ENCODE measurements at regions not wholly inside any gene's neighbourhood (a gene's known extent, or its start where the extent isn't known, plus 50 kb on each side); places are given as distances from the start of the nearest gene placed in this dataset.

DNA sequence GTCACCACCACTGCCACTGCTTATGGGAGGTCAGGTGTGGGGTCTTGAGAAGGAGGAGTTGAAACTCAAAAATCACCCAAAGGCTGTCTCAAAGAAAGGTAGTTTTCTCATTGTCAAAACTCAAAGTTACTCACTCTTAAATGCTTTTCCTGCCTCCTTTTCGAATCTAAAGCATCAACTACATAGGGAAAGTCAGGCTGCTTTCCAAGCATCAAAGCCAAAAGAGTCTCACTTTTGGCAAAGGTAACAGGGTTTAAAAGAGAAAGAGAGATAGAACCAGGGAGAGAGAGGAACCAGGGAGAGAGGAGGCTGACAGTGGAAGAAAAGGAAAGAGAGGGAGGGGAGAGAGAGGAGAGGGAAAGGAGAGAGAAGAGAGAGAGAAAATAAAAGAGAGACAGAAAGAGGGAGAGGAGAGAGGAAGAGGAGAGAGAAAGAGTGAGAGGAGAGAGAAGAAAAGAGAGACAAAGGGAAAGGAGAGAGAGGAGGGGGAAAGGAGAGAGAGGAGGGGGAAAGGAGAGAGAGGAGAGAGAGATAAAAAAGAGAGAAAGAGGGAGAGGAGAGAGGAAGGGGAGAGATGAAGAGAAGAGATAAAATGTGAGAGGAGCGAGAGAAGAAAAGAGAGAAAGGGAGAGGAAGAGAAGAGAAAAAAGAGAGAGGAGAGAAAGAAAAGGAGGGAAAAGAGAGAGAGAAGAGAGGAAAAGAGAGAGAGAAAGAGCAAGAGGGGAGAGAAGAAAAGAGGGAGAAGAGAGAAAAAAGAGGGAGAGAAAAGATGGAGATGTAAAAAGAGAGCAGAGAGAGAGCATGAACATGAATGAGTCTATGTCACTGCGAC lies 262.0 kb upstream of the TSHZ3 start:
- no peak for TF ChIP-seq EP300 (IDR thresholded peaks at IDR 0.05; ENCODE audit: borderline replicate concordance)
- TF ChIP-seq EGR1 (IDR thresholded peaks at IDR 0.05): no peak
- no peak for TF ChIP-seq CEBPB (IDR thresholded peaks at IDR 0.05)
- TF ChIP-seq REST (IDR thresholded peaks at IDR 0.05; ENCODE audit: low read depth): no peak
- no peak for TF ChIP-seq FOXM1 (IDR thresholded peaks at IDR 0.05; ENCODE audit: borderline replicate concordance, low read depth)

- TF ChIP-seq TAF1 (IDR thresholded peaks at IDR 0.05; ENCODE audit: low read depth) (no peak), TEAD4 (IDR thresholded peaks at IDR 0.05) (no peak), YY1 (IDR thresholded peaks at IDR 0.05; ENCODE audit: low read depth) (no peak), CREB1 (IDR thresholded peaks at IDR 0.05; ENCODE audit: low read depth) (no peak), TCF12 (IDR thresholded peaks at IDR 0.05; ENCODE audit: low read depth) (no peak), FOXM1 (IDR thresholded peaks at IDR 0.05; ENCODE audit: borderline replicate concordance, low read depth) (no peak), EGR1 (IDR thresholded peaks at IDR 0.05) (no peak), USF1 (IDR thresholded peaks at IDR 0.05) (no peak), EP300 (IDR thresholded peaks at IDR 0.05; ENCODE audit: borderline replicate concordance) (no peak), REST (IDR thresholded peaks at IDR 0.05; ENCODE audit: low read depth) (no peak), CEBPB (IDR thresholded peaks at IDR 0.05) (no peak), RAD21 (IDR thresholded peaks at IDR 0.05; ENCODE audit: low read depth) (no peak)
- TF ChIP-seq, protein P1, sequence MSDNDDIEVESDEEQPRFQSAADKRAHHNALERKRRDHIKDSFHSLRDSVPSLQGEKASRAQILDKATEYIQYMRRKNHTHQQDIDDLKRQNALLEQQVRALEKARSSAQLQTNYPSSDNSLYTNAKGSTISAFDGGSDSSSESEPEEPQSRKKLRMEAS (IDR thresholded peaks at IDR 0.05): no peak
Observed at GRCh38 chr19:31612873-31613272, 263.6 kb upstream of the TSHZ3 start.

DNA sequence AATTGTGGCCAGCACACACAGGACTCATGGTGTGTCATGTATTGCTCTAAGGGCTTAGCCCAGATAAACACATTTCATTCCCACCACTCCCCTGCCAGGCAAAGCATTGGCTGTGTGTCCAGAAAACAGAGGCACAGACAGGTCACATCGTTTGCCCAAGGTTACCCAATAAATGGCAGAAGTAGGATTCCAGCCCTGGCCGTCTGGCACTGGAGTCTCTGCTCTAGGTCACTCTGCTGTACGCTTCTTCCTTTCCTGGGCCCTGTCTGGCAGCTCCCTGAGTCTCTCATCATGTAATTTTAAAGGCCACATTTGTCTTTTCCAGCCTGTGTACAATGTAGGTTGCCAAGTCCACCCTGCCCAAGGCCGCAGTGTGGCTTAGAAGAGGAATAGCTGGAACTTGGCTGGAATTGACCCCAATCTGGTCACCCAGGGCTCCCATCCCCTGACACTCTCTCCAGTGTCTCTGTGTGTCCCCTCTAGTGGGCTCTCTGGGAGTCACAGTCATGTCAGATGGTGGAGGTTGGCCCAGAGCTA lies 264.5 kb upstream of the TSHZ3 start:
- no peak for TF ChIP-seq TAF1 (IDR thresholded peaks at IDR 0.05; ENCODE audit: low read depth)
- TF ChIP-seq TEAD4 (IDR thresholded peaks at IDR 0.05): no peak
- TF ChIP-seq RAD21 (IDR thresholded peaks at IDR 0.05; ENCODE audit: low read depth): no peak
- TF ChIP-seq NFIC (IDR thresholded peaks at IDR 0.05): no peak
- TF ChIP-seq ZBTB7A (IDR thresholded peaks at IDR 0.05; ENCODE audit: low read depth): no peak
- TF ChIP-seq EGR1 (IDR thresholded peaks at IDR 0.05): no peak
- no peak for TF ChIP-seq TCF12 (IDR thresholded peaks at IDR 0.05; ENCODE audit: low read depth)
- TF ChIP-seq CREB1 (IDR thresholded peaks at IDR 0.05; ENCODE audit: low read depth): no peak
- TF ChIP-seq, protein P1 (IDR thresholded peaks at IDR 0.05): no peak
- TF ChIP-seq YY1 (IDR thresholded peaks at IDR 0.05; ENCODE audit: low read depth): no peak
- TF ChIP-seq FOXM1 (IDR thresholded peaks at IDR 0.05; ENCODE audit: borderline replicate concordance, low read depth): no peak
- TF ChIP-seq EP300 (IDR thresholded peaks at IDR 0.05; ENCODE audit: borderline replicate concordance): no peak
- TF ChIP-seq USF1 (IDR thresholded peaks at IDR 0.05): no peak
- TF ChIP-seq REST (IDR thresholded peaks at IDR 0.05; ENCODE audit: low read depth): no peak
- TF ChIP-seq CEBPB (IDR thresholded peaks at IDR 0.05): no peak

- TF ChIP-seq CREB1 (IDR thresholded peaks at IDR 0.05; ENCODE audit: low read depth) (no peak), TEAD4 (IDR thresholded peaks at IDR 0.05) (no peak), YY1 (IDR thresholded peaks at IDR 0.05; ENCODE audit: low read depth) (no peak), REST (IDR thresholded peaks at IDR 0.05; ENCODE audit: low read depth) (no peak), TAF1 (IDR thresholded peaks at IDR 0.05; ENCODE audit: low read depth) (no peak), FOXM1 (IDR thresholded peaks at IDR 0.05; ENCODE audit: borderline replicate concordance, low read depth) (no peak)
- TF ChIP-seq, protein P1 (IDR thresholded peaks at IDR 0.05): no peak
Observed at GRCh38 chr19:31616031-31616430, 266.8 kb upstream of the TSHZ3 start.

All from Ishikawa (cell line).